IPS DF 6.9 (cell line): ENCODE measurements at regions not wholly inside any gene's neighbourhood (a gene's known extent, or its start where the extent isn't known, plus 50 kb on each side); places are given as distances from the start of the nearest gene placed in this dataset.

Experiments used
- DNase-seq: peaks from one replicate; pipeline ENCODE4 v3.0.0-alpha.2; 2013; ENCODE audit warnings: low read depth, low spot score
- H3K27ac ChIP-seq: one replicate; pipeline ENCODE4 v1.5.1; 2013; ENCODE audit warnings: low read length, control low read depth
- H3K27me3 ChIP-seq: 2 replicates; pipeline ENCODE4 v1.6.1; 2013; ENCODE audit warnings: mild to moderate bottlenecking, low read length; ENCODE audit not compliant: control insufficient read depth, insufficient read depth
- H3K36me3 ChIP-seq: 2 replicates; pipeline ENCODE4 v1.6.1; 2013; ENCODE audit warnings: low read length; ENCODE audit not compliant: control insufficient read depth, insufficient read depth
- H3K4me1 ChIP-seq: 2 replicates; pipeline ENCODE4 v1.6.1; 2013; ENCODE audit warnings: low read length; ENCODE audit not compliant: control insufficient read depth, insufficient read depth
- H3K4me3 ChIP-seq: 2 replicates; pipeline ENCODE4 v1.5.1; 2013; ENCODE audit warnings: mild to moderate bottlenecking, low read length
- H3K9me3 ChIP-seq: 2 replicates; pipeline ENCODE4 v1.6.1; 2013; ENCODE audit warnings: low read length, inconsistent platforms; ENCODE audit not compliant: control insufficient read depth, insufficient read depth
- WGBS: extraction: QIAGEN DNeasy Blood & Tissue Kit; methylation state at CpG from one replicate; pipeline ENCODE4 v1.1.7; 2013; ENCODE audit warnings: mixed read lengths, missing lambda C conversion rate; ENCODE audit not compliant: insufficient read length, insufficient coverage; 5-methylcytosine and 5-hydroxymethylcytosine counted together

DNA sequence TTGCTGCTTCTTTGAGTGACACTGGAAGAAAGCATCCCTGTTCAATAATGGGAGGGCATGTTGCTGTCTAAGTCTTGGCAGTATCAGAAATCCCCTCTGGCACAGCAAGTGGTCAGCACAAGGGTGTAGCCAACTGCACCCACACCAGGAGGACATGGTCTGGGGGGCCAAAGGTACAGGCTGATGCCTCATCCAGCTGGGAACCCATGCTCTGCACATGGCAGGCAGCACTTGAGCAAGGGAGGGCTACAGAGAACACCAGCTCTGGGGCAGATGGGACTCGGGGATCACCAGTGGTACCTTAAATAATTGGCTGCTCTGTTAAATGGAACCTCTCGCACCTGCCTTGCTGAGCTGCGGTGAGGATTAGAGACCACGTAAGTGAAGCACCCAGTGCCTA lies 265.2 kb downstream of the SYK start:
- Histone ChIP-seq H3K4me1 (no peaks in the 10 kb centered on the region), H3K27ac (no peak overlapping the region), H3K36me3 (no peaks in the 10 kb centered on the region), H3K27me3 (no peaks in the 10 kb centered on the region), H3K9me3 (no peaks in the 10 kb centered on the region), H3K4me3 (no peak overlapping the region)
- no CpG with 5 or more reads among the region's 4 CpGs for WGBS
- no peak for DNase-seq

DNA sequence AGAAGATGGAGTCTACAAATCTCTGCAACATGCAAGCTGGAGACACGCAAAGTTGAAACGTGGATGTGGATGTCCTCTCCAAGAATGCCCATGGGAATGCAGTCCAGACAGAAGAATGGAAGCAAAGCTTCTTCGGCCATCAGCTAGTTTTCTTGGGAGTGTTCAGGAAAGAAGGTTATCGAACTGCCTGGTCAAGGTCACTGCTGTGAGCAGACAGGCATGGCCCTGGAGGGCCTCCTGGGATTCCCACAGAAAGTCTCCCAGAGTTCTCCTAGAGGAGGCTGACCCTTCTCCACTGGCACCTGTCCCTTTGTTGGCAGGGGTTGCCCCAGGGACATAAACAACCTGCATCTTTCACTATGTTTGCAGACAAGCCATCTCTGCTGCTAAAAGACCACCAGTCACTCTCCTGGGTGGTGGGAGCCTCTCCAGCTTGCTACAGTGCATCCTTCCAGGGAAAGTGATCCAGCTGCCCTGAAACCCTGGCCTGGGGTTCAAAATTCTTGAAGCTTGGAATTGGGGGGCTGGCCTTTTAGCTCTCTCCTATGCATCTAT lies 265.8 kb downstream of the SYK start:
- Histone ChIP-seq H3K27me3 (no peaks in the 10 kb centered on the region), H3K4me3 (no peak overlapping the region), H3K4me1 (no peaks in the 10 kb centered on the region), H3K27ac (no peak overlapping the region), H3K9me3 (no peaks in the 10 kb centered on the region), H3K36me3 (no peaks in the 10 kb centered on the region)
- no CpG with 5 or more reads among the region's 4 CpGs for WGBS
- DNase-seq, result no peak

DNA sequence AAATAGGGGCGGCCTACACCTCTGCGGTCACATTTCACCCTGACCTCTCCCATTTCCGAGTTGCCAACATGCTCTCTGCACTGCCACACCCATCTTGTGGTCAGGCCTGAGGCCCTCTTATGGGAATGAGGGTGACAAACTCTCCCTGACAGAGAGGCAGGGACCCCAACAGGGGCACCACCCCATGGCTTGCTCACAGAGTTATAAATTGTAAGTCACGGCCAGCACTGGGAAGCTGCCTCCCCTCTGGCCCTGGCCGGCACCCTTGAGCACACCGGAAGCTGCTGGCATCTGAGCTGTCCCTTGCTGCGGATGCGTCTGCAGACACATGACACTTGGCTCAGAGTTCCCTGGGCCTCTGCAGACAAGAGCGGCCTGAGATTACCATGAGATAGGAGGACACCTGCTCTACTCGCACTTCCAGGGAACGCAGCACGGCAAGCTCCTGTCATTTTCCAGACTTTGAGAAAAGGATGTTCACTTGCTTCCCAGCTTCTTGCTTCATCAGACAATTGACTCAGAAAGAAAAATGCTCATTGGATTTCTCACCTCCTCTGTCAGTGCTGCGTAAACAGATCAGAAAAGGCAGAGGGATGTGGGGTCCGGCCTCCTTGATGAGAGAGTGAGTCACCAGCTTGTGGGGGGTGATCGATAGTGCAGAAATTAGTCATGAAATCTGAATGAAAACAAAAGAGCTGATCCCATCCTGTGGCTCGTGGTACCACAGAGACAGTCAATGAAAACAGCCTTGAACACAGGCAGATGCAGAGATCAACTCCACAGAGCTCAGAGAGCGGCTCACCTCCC lies 269.8 kb downstream of the SYK start:
- H3K27ac ChIP-seq, result no peak overlapping the region
- no peaks in the 10 kb centered on the region for H3K27me3 ChIP-seq
- WGBS, result no CpG with 5 or more reads among the region's 17 CpGs
- H3K36me3 ChIP-seq, result no peaks in the 10 kb centered on the region
- H3K4me3 ChIP-seq, result no peak overlapping the region
- H3K9me3 ChIP-seq, result no peaks in the 10 kb centered on the region
- H3K4me1 ChIP-seq, result no peaks in the 10 kb centered on the region
- DNase-seq, result no peak

DNA sequence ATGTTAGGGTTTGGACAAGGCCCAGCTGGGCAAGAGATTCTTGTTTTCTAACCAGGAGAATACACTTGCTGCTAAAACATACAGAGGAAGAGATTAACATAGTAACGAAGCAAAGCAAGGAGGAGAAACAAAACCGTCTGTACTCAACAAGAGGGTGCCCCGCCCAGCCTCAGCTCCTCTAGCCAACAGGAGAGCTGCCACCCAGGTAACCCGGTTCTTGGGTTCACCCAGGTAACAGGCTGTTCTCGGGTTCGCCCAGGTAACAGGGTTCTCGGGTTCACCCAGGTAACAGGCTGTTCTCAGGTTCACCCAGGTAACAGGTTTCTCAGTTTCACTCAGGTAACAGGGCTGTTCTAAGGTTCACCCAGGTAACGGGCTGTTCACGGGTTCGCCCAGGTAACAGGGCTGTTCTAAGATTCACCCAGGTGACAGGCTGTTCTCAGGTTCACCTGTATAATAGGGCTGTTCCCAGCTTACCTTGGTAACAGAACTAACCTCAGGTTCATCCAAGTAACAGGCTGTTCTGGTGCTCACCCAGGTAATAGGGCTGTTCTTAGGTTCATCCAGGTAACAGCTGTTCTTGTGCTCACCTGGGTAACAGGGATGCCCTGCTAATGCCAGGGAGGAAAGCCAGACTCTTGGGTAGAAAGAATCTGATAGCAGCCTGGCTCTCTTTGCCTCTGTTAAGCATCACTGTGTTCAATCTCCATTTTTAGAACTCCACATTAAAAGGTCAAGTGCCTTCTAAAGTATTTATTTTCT lies 271.6 kb downstream of the SYK start:
- no CpG with 5 or more reads among the region's 10 CpGs for WGBS

DNA sequence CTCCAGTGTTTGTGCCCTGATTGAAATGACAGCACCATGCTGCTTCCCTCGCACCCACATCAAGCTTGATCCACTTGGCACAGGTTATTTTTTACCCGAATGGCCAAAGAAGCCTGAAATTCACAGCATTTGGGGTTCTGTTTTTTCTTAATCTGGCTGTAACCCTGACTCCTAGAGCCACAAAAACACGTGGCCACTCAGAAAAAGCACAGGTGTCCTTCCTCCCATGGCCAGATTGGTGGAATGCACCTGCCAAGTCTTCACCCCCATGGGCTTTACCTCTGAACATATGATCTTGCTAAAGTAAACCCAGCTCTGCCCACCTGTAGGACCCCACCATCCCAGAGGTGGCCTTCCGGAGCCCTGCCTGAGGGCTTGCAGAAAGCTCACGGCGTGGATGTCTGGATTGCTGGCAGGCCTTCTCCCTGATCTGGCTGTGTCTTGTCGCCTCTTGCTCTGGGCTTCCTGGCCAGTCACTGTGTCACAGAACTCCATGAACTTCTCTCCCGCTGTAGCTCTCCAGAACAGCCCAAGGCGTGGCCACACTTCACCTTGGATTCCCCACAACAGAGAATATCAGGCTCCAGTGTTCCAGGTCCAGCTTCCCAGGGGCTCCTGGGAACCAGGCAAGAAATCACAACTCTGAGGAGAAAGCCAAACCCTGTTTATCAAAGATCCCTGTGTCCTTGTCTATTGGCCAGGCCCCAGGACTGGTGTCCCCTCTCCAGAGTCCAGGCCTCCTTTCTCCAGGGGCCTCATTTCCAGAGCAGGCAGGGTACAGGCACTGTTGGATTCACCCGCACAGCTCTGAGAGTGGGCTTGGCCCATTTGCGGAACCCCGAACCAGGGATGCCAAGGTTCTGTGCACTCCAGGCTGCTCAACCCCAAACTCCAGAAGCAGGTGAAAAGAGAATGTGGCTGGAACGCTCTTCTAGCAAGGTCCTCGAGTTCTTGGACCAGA lies 272.5 kb downstream of the SYK start:
- Histone ChIP-seq H3K27ac (no peak overlapping the region), H3K36me3 (no peaks in the 10 kb centered on the region), H3K4me1 (peaks cover 2% of the 10 kb centered on the region; the same call in 1 of the 2 replicates), H3K9me3 (no peaks in the 10 kb centered on the region), H3K27me3 (no peaks in the 10 kb centered on the region), H3K4me3 (no peak overlapping the region)
- WGBS, result no CpG with 5 or more reads among the region's 14 CpGs
- no peak for DNase-seq

More for the DNA sequence above, 271.6 kb downstream of the SYK start:
- no peak overlapping the region for H3K27ac ChIP-seq
- peaks cover 2% of the 10 kb centered on the region; the same call in 1 of the 2 replicates for H3K4me1 ChIP-seq
- H3K27me3 ChIP-seq, result no peaks in the 10 kb centered on the region
- H3K9me3 ChIP-seq, result no peaks in the 10 kb centered on the region
- H3K4me3 ChIP-seq, result no peak overlapping the region
- DNase-seq, result no peak
- H3K36me3 ChIP-seq, result no peaks in the 10 kb centered on the region

DNA sequence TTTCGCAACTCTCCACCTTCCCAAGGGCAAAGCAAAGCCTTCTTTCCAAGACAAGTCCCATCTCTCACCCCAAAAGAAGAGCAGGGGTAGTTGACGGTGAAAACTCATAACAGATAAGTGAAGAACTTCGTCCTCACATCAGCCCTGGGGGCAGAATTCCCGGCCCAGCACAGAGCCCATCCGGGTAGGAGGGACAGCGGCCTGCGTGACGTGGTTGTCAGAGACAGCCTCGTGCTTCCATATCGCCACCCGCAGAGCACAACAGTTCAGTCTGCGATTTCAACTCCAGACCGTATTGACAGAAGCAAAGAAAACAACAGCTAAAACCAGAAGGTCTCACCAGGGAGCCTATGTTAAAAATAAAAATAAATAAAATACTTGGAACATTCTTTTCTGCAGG lies 273.2 kb downstream of the SYK start:
- Histone ChIP-seq H3K36me3 (no peaks in the 10 kb centered on the region), H3K4me3 (no peak overlapping the region), H3K4me1 (peaks cover 2% of the 10 kb centered on the region; the same call in 1 of the 2 replicates), H3K27me3 (no peaks in the 10 kb centered on the region), H3K27ac (no peak overlapping the region), H3K9me3 (no peaks in the 10 kb centered on the region)
- no peak for DNase-seq
- WGBS, result 100% methylated on average over 1 of the region's 13 CpGs

DNA sequence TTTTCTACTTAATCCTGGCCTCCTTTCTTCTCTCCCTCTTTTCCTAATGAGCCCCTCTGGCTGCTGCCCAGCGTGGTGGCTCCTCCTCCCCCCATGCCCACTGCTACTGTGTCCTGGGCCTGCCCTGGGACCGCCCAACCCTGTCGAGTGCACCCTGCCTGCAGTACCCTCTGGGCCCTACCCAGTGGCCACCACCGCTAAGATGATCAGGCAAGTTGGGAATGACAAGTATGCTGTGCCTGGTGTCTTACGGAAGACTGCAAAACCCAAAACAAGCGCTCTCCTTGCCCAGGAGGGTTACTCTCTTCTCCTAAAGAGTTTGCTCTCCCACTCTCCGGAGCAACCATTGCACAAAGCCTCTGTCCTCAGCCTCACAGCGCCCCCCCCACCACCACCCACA lies 273.7 kb downstream of the SYK start:
- H3K27ac ChIP-seq, result no peak overlapping the region
- no peaks in the 10 kb centered on the region for H3K27me3 ChIP-seq
- peaks cover 2% of the 10 kb centered on the region; the same call in 1 of the 2 replicates for H3K4me1 ChIP-seq
- no CpG with 5 or more reads among the region's 8 CpGs for WGBS
- no peak for DNase-seq
- no peak overlapping the region for H3K4me3 ChIP-seq
- H3K9me3 ChIP-seq, result no peaks in the 10 kb centered on the region
- no peaks in the 10 kb centered on the region for H3K36me3 ChIP-seq

DNA sequence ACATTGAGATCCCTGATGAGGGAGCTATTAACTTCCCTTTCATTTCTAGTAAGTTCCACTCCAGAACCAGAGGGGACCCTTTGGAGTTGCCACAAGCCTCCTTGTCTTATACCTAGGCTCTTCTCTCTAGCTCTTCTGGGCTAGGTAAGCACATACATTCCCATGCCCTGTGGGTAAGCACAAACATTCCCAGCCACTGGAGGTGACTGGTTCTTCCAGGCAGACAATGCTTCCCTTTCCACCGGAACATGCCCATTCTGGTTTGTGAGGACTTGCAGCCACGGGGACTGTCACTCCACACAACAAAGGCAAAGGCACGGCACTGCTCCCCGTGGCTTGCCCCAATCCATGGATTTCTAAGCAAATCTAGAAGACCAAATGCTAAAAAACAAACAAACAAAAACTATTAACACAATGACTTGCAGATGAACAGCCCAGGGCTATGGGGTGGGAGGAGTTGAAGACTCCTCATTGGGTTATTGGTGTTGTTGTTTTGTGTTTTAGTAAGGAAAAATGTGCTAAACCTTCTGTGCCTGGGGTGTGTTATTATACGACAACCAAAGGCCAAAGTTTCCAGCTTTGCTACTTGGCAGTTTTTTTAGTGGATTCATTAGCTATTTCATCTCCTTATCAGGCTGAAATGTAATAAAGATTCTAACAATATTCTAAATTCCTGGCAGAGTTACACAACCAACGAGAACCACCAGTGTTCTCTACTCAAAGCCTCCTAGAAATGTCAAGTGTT lies 276.2 kb downstream of the SYK start:
- H3K9me3 ChIP-seq, result no peaks in the 10 kb centered on the region
- H3K4me1 ChIP-seq, result peaks cover 2% of the 10 kb centered on the region
- no peak overlapping the region for H3K4me3 ChIP-seq
- no peaks in the 10 kb centered on the region for H3K27me3 ChIP-seq
- no peaks in the 10 kb centered on the region for H3K36me3 ChIP-seq
- no CpG with 5 or more reads among the region's 6 CpGs for WGBS
- H3K27ac ChIP-seq, result no peak overlapping the region
- no peak for DNase-seq

DNA sequence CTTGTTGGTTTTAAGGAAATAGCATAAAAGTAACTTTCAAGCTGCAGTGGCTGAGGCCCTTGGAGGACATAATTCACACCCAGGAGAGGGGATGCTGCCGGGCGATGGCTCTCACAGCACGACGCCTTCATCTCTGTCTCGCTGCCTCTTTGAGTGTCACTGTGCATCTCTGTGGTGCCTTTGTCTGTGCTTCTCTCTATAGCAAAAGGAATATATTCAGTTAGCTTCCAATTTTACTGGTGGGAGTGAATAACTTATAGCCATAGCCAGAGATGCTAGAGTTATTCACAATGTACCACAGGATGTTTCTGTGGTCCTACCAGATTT lies 276.7 kb downstream of the SYK start:
- peaks cover 2% of the 10 kb centered on the region for H3K4me1 ChIP-seq
- no peak for DNase-seq
- H3K4me3 ChIP-seq, result no peak overlapping the region
- H3K9me3 ChIP-seq, result no peaks in the 10 kb centered on the region
- no CpG with 5 or more reads among the region's 5 CpGs for WGBS
- H3K27me3 ChIP-seq, result no peaks in the 10 kb centered on the region
- H3K27ac ChIP-seq, result no peak overlapping the region
- H3K36me3 ChIP-seq, result no peaks in the 10 kb centered on the region
